H54 (cell line): ENCODE measurements at regions not wholly inside any gene's neighbourhood (a gene's known extent, or its start where the extent isn't known, plus 50 kb on each side); places are given as distances from the start of the nearest gene placed in this dataset.
A peak's percentile ranks its signal among the peaks of the same experiment; 100 is the strongest.
"Not testable (repeated sequence)": the region's sequence is repeated elsewhere in the genome, so short reads cannot be mapped to it uniquely, and the experiment has no call there.

Source experiments
- DNase-seq: peaks from one replicate; pipeline ENCODE4 v3.0.0; 2011; ENCODE audit warnings: low spot score, mixed read lengths; ENCODE audit not compliant: insufficient read length
- FAIRE-seq: peaks from 3 replicates; lab custom pipeline; 2011; peaks lifted over from hg19 to GRCh38; lab: Jason Lieb, UNC
- POLR2A ChIP-seq: IDR thresholded peaks from 2 replicates; pipeline ENCODE4 v1.6.1; 2011; ENCODE audit warnings: low read depth, mild to moderate bottlenecking, low read length

GRCh38 chr6:125587666-125588632, 161.5 kb upstream of the HEY2 start:
- no peak for DNase-seq
- TF ChIP-seq POLR2A: no peak
- FAIRE-seq: no peak

- FAIRE-seq, DNase-seq: not testable (repeated sequence)
These were observed 157.6 kb upstream of the HEY2 start for GRCh38 chr6:125591796-125592195.

GRCh38 chr6:125593746-125594145, 155.7 kb upstream of the HEY2 start:
- TF ChIP-seq POLR2A: no peak
- DNase-seq: no peak
- FAIRE-seq: no peak

GRCh38 chr6:125596020-125596419, 153.4 kb upstream of the HEY2 start:
- DNase-seq: no peak
- FAIRE-seq: no peak
- TF ChIP-seq POLR2A: no peak

GRCh38 chr6:125597411-125598253, 151.8 kb upstream of the HEY2 start:
- FAIRE-seq: no peak
- no peak for TF ChIP-seq POLR2A
- DNase-seq: no peak

GRCh38 chr6:125598422-125598821, 151.0 kb upstream of the HEY2 start:
- DNase-seq (peak; percentile 21), FAIRE-seq (peak; percentile 48)
- no peak for TF ChIP-seq POLR2A

- FAIRE-seq (no peak), DNase-seq (no peak)
- no peak for TF ChIP-seq POLR2A
These were observed 145.2 kb upstream of the HEY2 start for GRCh38 chr6:125604257-125604656.

GRCh38 chr6:125611573-125612344, 137.7 kb upstream of the HEY2 start:
- FAIRE-seq: no peak
- no peak for TF ChIP-seq POLR2A

GRCh38 chr6:125612345-125612846, 137.0 kb upstream of the HEY2 start:
- DNase-seq: no peak
- no peak for TF ChIP-seq POLR2A
- no peak for FAIRE-seq

More at GRCh38 chr6:125611573-125612344, 137.7 kb upstream of the HEY2 start:
- no peak for DNase-seq

GRCh38 chr6:125618629-125619028, 130.8 kb upstream of the HEY2 start:
- no peak for TF ChIP-seq POLR2A
- FAIRE-seq: no peak
- no peak for DNase-seq

GRCh38 chr6:125623085-125623484, 126.3 kb upstream of the HEY2 start:
- TF ChIP-seq POLR2A: no peak
- no peak for DNase-seq
- no peak for FAIRE-seq

- DNase-seq (no peak), FAIRE-seq (no peak)
- no peak for TF ChIP-seq POLR2A
These were observed 118.3 kb upstream of the HEY2 start for GRCh38 chr6:125631165-125631564.

- FAIRE-seq, DNase-seq: not testable (repeated sequence)
These were observed 113.4 kb upstream of the HEY2 start for GRCh38 chr6:125636011-125636410.
